Heart left ventricle (tissue), 13 donors: ENCODE measurements at regions not wholly inside any gene's neighbourhood (a gene's known extent, or its start where the extent isn't known, plus 50 kb on each side); places are given as distances from the start of the nearest gene placed in this dataset.

ENCODE experiments used
- POLR2A ChIP-seq, 2 donors: fragments of 450-650 bp; IDR thresholded peaks; one replicate each; pipeline ENCODE4 v1.6.1; 2017; ENCODE audit warnings: antibody characterized with exemption in 2 of 2, mild to moderate bottlenecking in 2 of 2, moderate library complexity in 2 of 2
- TF ChIP-seq, protein P1 (sequence below), 12 donors: fragments of 200-600 bp; sonication (generic) in 4 of 12; IDR thresholded peaks; one replicate each; pipeline versions ENCODE4 v1.5.0 to v1.8.0; 2018 to 2022; ENCODE audit warnings: antibody characterized with exemption in 12 of 12, mild to moderate bottlenecking in 5 of 12
- donor health status: ischemic (EF 13 %, LVEDD 7.1; RV severe dilation, severe dysfunction).
- donor health status: DM: no; HTN: yes; CAD: no.
- donor health status: DM: no; HTN: no; CAD: no.
- donor health status: ischemic (EF 25% LVEDD 6.9; RV normal size, moderate dysfunction).
- donor health status: ischemic (EF 25% LVEDD 5.7; RV mildly dilated, moderate dysfunction).
- donor health status: ischemic (EF 35%, LVEDD 5.7; RV mildly dilated, moderate dysfunction).
- donor health status: nonischemic (EF 11% LVEDD 7.7; RV severe dilation, severe dysfunction).
- donor health status: DM: yes; HTN: yes; CAD: no.
- donor health status: PGD.
- donor health status: ischemic (EF 29% LVEDD 5.4; RV normal size, mild dysfunction).
- donor health status: nonischemic (EF 23%, LVEDD 6.1; RV moderate dilation, normal function).

DNA sequence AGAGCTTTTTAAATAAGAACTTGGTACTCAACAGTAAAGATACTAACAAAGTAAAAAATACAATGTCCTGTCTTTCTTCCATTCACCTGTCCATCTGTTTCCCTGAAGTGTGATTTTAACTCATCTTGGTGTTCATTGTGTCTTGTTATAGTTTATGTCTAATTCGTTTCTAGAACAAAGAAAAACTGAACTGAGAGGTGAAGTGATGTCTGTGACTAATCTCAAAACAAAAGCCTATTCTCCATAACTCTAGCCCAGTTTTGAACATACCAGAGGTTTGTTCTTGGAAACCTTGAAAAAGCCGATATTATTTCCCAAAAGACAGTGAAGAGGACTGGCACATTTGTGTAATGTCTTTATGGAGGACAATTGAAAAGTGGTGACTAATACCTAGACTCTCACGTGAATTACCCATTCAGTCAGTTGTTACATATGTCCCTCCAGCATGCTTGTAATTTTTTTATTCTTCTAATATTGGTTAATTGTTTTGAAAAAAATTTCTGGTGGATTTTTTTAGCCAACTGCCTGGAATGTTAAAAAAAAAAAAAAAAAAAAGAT lies 725.8 kb downstream of the SATB2 start:
- TF ChIP-seq, protein P1, sequence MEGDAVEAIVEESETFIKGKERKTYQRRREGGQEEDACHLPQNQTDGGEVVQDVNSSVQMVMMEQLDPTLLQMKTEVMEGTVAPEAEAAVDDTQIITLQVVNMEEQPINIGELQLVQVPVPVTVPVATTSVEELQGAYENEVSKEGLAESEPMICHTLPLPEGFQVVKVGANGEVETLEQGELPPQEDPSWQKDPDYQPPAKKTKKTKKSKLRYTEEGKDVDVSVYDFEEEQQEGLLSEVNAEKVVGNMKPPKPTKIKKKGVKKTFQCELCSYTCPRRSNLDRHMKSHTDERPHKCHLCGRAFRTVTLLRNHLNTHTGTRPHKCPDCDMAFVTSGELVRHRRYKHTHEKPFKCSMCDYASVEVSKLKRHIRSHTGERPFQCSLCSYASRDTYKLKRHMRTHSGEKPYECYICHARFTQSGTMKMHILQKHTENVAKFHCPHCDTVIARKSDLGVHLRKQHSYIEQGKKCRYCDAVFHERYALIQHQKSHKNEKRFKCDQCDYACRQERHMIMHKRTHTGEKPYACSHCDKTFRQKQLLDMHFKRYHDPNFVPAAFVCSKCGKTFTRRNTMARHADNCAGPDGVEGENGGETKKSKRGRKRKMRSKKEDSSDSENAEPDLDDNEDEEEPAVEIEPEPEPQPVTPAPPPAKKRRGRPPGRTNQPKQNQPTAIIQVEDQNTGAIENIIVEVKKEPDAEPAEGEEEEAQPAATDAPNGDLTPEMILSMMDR (IDR thresholded peaks at IDR 0.05) = no peak
- no peak for TF ChIP-seq POLR2A (IDR thresholded peaks at IDR 0.05)
